DOHH2 (cell line): ENCODE measurements at regions not wholly inside any gene's neighbourhood (a gene's known extent, or its start where the extent isn't known, plus 50 kb on each side); places are given as distances from the start of the nearest gene placed in this dataset.

Experiments
- CTCF ChIP-seq: fragments of 200-600 bp; sonication (generic); IDR thresholded peaks from one replicate; pipeline ENCODE4 v1.5.1; 2014; ENCODE audit warnings: antibody characterized with exemption, mild to moderate bottlenecking, low read depth, low read length; ENCODE audit not compliant: poor library complexity, severe bottlenecking
- EZH2phosphoT487 ChIP-seq: fragments of 200-600 bp; sonication (generic); IDR thresholded peaks from 2 replicates; pipeline ENCODE4 v1.6.1; 2017; ENCODE audit warnings: borderline replicate concordance, mild to moderate bottlenecking, antibody characterized with exemption, low read length, moderate library complexity, mixed read lengths

- no peak for TF ChIP-seq EZH2phosphoT487
- no peak for TF ChIP-seq CTCF
Observed at GRCh38 chr1:21383785-21384401, 56.0 kb upstream of the NBPF3 start.
